AG10803 (cell line): ENCODE measurements at regions not wholly inside any gene's neighbourhood (a gene's known extent, or its start where the extent isn't known, plus 50 kb on each side); places are given as distances from the start of the nearest gene placed in this dataset.

Experiments used
- DNase-seq: peaks from one replicate; pipeline ENCODE4 v3.0.0; 2010; ENCODE audit warnings: low read depth
- H3K4me3 ChIP-seq: 2 replicates; pipeline ENCODE4 v1.5.1; 2011; ENCODE audit warnings: mild to moderate bottlenecking, low read length, control low read depth
- CTCF ChIP-seq: conservative IDR thresholded peaks from 2 replicates; pipeline ENCODE4 v1.5.1; 2011; ENCODE audit warnings: mild to moderate bottlenecking, low read length, control low read depth, inconsistent platforms

DNA sequence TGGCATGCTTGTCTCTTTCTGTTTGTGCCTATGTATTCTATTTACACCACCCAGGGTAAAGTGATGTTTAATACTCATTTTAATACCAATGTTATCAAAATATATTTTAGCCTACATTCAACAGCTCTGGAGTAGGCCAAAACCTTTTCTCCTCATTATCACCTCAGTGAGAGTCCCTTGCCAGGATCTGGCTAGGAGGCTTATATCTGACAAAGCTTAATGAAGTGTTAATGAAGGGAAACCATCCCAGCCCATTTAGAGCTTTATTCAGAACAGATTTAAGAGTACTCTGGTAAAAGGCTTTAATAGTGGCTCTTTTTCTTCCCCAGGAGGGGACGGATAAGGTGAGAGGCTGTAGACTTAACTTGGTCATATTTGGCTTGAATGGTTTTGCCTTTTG lies 137.6 kb downstream of the GRIN2B start:
- TF ChIP-seq CTCF, result no peak

DNA sequence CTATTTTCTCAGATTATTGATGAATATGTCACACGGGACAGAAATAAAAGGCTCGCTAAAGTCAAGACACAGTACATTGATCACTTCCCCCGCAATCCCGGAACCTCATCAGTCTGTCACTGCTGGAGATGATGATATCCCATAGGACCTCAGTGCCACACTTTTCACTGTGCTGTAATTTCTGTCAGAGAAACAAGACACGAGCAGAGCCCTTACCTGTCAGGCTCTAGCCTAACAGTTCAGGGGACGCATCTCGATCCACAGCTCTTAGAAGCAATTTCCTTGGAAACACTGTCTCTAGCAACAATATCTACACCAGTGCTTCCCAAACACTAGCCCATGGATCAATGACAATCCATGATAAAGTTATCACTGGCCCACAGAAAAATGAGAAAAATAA lies 140.0 kb downstream of the GRIN2B start:
- no peak for TF ChIP-seq CTCF
- H3K4me3 ChIP-seq, result no peak overlapping the region
- DNase-seq, result no peak

More for the DNA sequence above, 137.6 kb downstream of the GRIN2B start:
- DNase-seq, result no peak
- H3K4me3 ChIP-seq, result no peak overlapping the region

DNA sequence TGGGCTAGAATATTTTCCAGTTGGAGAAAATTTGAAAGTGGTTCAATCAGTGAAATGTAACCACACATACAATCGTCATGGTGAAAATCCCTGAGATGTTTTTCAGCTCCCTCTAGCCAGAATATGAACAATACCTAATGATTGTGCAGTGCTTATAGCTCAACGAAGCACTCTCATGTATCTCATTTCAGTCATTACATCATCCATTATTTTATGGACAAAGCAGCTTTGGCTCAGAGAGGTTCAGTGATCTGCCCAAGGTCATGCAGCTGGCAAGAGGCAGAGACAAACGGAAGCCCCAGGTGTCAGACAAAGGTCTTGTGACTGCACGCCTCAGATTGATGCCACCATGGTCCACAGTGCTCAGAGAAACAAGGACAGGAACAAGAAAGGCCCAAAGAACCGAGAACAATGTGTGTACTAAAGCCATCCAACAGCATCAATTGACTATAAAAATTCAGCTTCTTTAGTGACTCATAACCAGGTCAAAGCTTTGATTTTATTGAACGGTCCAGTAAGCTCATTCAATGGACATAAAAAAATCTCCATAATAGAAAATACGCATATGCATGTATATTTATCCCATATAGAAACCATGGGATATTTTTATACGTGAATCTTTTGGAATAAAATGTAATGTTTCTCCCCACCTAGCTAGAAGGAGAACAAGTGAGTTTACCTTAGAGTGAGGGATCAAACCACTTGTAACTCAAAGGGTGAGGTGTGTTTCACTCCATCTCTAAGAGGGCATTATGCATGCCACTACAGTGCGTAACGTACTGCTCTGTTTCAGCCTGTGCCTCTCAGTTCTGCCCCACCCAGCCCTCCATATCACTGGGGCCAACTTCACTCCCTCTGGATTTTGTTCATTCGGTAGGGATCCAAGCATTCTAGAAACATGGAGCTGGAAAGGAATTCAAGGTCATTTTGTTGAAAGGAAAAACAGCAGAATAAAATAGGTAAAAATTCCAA lies 141.8 kb downstream of the GRIN2B start:
- no peak for TF ChIP-seq CTCF
- no peak for DNase-seq
- no peak overlapping the region for H3K4me3 ChIP-seq

- TF ChIP-seq CTCF, result no peak
- no peak for DNase-seq
- H3K4me3 ChIP-seq, result no peak overlapping the region
These were observed 145.3 kb downstream of the GRIN2B start for GRCh38 chr12:13836099-13836498.

DNA sequence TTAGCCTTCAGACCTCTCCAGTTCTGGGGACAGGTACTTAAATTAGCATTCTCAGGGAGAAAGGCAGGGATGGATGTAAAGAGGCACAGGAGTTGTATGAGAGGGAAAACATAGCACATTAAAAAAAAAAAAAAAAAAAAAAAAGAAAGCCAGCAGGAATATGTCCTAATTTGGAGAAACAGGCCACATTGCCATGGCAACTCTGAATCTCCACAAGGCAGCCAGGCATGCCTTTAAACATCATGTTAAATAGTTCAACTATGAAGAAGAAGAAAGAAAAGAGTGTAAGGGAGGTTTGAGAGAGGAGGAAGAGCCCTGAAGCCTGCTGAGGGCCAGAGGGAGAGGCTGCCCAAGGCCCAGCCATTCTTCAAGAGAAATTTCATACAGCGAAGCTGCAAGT lies 145.8 kb downstream of the GRIN2B start:
- no peak for DNase-seq
- no peak for TF ChIP-seq CTCF
- no peak overlapping the region for H3K4me3 ChIP-seq

DNA sequence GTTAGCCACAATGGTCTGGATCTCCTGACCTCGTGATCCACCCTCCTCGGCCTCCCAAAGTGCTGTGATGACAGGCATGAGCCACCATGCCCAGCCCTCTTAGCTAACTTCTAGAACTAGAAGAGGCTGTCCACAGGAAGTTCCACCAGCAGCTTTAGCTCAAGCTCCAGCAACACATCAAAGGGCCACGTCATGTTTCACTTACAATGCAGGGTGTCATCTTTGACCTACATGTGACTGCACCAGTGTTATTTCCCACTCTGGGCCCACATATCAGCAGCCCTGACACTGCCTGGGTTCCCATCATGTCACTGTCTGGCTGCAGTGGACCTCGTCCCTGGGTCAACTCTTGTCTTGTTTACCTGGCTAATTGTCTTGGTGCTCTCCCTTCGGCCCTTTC lies 147.2 kb downstream of the GRIN2B start:
- DNase-seq, result no peak
- TF ChIP-seq CTCF, result no peak
- no peak overlapping the region for H3K4me3 ChIP-seq

GRCh38 chr12:13817131-13817530 lies 164.3 kb downstream of the GRIN2B start:
- TF ChIP-seq CTCF, result no peak
- DNase-seq, result no peak
- H3K4me3 ChIP-seq, result no peak overlapping the region
